ENCODE measurements at regions not wholly inside any gene's neighbourhood (a gene's known extent, or its start where the extent isn't known, plus 50 kb on each side); places are given as distances from the start of the nearest gene placed in this dataset.

DNA sequence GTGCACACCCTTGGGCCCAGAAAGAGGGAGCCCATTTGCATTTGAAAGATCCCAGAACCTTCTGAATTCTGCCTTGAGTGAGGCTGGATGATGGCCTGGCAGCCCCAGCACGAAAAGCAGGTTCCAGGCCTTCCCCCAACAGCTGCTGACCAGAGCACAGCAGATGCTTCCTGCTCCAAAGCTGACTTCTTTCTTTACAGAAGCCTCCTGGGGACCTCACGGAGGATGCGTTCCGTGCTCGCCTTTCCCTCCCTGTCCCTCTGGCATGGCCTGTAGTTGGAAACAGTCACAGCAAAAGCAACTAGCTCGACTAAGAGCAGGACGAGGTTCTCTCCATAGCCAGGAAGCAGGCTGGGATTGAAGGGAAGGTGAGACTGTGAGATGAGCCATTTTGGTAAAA, 107.7 kb upstream of the B3GAT1 start:
- TF ChIP-seq CTCF (IDR thresholded peaks at IDR 0.05) (no peak), POLR2AphosphoS5 (IDR thresholded peaks at IDR 0.05) (no peak), POLR2A (IDR thresholded peaks at IDR 0.05) (no peak)

Measured in prostate gland (tissue), 2 donors.